ENCODE measurements at regions not wholly inside any gene's neighbourhood (a gene's known extent, or its start where the extent isn't known, plus 50 kb on each side); places are given as distances from the start of the nearest gene placed in this dataset.

DNA sequence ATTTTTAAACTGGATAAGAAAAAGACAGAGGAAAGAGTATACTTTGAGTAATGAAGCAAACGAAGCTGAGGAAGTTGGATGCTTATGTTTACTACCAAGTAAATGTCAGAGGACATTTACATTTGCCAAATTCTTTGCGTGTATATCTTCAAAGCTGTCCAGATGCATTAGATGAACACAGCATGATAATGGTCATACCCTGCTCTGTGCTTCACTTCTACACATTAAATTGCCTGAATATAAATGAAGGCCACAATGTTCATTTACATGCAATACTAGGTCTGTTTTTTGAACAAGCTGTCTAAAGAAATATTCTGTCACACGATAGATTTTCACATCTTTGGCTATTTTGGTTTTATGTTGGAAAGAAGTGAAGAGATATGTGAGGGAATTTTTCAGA, 405.8 kb upstream of the ADAMTS9 start:
- TF ChIP-seq CTCF (IDR thresholded peaks at IDR 0.05) (no peak), POLR2A (IDR thresholded peaks at IDR 0.05) (no peak), EP300 (IDR thresholded peaks at IDR 0.05) (no peak), POLR2AphosphoS5 (IDR thresholded peaks at IDR 0.05) (no peak)

Measured in gastroesophageal sphincter (tissue), 3 donors.